GM20431 (cell line): ENCODE measurements at regions not wholly inside any gene's neighbourhood (a gene's known extent, or its start where the extent isn't known, plus 50 kb on each side); places are given as distances from the start of the nearest gene placed in this dataset.

Experiments
- in situ Hi-C: fragments of 300-500 bp; cut with MseI, MboI; formaldehyde crosslinking; loops from one replicate; pipeline ENCODE4 v1.15.0; 2020; ENCODE audit warnings: low sequenced_read_pairs; ENCODE audit not compliant: unreplicated experiment

DNA sequence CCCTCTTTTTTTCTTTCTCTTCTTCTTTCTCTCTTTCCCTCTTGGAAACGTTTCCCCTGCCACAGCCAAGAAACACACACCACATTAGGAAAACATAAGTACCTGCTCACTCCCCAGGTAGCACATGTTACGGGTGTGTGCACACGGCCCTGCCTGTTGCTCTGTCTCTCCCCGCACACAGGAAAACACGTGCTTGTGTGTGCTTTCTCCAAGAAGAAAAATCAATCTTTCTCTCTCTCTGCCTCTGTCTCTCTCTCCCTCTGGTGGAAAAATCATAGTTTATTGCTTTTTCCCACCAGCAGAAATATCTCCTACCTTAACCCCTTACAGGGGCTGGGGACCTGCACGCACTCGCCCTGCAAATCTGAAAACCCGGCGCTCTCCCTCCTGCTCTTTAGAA, 102.3 kb downstream of the EDN3 start:
- in situ Hi-C loops: no loop called here

DNA sequence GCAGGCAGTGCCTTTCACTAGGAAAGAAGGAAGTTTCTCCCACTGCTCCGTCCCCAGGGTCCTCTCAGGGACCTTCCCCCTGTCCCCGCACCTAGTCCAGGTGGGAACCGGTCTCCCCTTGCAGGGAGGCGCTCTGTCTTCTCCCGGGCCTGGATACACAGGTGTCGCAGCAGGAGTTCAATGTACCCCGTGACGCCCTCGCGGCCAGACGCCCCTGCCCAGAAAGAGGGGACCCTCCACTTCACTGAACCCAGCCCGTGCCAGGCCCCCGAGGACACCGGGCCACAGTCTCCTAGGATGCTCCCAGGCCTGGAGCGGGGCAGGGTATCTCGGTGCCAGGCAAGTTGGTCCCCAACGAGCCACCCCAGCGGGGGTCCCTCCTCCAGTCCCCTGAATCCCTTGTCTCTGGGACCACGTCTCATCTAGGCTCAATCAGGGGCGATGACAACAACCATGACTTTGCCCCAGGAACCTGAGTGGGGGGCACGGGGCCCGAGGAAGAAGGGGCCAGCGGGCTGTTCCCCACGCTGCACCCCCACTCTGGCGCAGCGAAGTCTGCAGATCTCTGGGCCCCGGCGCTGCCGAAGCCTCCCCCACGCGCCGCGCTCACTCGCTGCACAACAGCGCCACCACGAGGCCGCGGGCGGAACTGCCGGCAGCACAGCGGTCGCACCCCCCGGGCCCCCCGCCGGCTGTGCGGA, 103.0 kb downstream of the EDN3 start:
- in situ Hi-C loops: no loop called here

DNA sequence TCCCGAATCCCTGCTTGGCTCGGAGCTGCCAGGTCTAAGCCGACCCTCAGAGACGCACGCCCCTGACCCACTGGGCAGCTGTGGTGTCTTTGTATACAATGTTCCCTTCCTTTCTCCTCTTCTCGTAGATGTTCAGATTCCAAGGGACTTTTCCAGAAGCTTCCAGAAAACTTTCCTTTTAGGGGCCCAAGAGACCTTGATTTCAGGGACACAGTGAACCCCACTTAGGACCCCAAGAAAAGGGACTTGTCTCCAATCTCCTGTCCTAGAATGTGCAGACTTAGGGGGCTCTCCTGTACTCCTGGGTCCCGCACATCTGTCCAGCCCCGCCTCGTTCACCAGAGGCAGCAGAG, 103.5 kb downstream of the EDN3 start:
- in situ Hi-C loops: no loop called here

DNA sequence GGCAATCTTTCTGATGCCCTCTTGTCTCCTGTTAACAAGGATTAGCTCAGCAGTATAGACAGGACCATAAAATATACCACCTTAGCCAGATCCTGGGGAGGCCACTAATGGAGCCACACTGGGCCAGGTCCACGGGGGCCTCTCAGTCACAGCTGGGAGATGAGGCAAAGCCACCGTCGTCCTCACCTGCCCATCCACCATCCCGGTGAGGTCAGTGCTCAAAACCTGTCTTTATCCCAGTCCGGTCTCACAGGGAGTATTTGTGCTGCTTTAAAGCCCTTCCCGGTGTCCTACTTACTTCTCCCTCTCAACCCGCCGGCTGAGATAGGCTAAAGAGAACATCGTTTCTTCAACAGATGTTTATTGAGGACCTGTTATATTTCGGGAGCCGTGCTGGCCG, 104.3 kb downstream of the EDN3 start:
- in situ Hi-C loops: no loop called here

DNA sequence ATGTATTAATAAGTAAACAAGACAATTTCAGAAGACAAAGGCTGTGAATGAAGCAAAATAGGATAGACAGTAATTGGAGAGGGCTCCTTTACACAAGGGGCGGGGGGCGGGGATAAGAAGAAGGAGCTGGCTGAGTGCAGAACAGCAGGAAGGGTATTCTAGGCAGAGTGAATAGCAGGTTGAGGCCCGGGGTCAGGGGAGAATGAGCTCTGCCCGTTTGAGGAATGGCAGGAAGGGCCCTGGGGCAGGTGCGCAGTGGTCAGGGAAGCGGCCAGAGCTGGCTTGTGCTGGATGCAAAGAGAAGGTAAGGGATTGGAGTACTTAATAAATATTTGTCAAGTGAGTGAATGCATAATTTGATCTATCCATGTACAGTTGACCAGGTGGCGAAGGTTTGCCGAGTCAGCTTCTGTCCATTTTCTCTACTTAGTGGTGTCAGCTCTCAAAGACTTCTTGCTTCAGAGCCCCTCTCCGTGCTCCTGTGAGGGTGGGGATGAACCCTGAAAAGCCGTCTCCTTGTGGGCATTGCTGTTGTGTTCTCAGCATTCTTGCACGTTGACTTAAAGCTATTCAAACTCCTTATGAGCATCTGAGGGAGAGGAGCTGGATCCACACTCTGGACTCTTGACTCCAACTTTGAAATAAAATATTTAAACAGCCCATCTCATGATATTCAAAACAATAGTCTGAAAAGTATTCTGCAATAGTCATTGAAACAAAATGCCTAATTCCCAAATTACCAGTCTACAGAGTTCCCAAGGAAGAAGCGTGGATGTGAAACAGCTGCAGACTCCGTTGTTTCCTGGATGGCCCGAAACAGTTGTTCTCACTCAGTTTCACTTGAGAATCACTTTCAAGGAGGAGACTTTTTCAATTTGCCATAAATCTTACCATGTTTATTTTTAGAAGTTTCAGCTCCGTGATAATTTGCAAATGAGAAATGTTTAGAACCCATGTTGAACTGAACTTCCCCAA, 105.1 kb downstream of the EDN3 start:
- in situ Hi-C loops: no loop called here

DNA sequence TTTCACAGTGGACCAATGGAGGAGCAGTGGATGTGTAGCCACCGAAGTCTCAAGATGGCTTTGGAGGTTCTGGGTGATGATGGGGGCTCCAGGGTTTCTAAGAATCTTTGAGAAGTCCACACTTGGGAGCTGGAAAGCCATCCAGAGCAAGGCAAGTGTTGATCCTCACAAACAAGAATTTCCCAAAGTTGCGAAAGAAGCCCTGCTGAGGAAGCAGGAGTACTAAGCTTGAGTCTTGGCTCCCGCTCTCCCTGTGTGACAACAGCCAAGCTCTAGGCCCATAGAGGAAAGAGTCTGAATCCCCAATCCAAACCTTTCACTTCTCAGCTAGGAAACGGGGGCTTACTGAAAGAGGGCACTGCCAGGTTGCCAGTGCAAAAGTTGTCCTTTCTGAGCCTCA, 106.0 kb downstream of the EDN3 start:
- in situ Hi-C loops: no loop called here

DNA sequence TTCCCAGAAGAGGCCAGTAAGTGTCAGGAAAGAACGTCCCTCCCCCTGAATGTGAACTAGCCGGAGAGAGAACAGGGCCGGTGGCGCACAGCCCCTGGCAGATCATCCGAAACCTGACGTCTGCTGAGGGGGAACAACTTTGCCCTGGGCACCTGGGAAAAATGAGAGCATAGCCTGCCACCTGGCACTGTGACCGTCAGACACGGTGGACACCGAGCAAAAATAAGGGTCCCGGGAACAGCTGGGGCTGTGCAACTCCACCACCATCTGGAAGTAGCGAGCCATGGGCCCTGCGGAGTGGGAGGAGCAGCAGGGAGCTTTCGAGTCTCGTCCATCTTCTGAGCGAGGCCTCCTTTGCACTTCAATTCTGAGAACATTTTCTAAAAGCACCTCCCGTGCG, 110.8 kb downstream of the EDN3 start:
- in situ Hi-C loops: no loop called here

DNA sequence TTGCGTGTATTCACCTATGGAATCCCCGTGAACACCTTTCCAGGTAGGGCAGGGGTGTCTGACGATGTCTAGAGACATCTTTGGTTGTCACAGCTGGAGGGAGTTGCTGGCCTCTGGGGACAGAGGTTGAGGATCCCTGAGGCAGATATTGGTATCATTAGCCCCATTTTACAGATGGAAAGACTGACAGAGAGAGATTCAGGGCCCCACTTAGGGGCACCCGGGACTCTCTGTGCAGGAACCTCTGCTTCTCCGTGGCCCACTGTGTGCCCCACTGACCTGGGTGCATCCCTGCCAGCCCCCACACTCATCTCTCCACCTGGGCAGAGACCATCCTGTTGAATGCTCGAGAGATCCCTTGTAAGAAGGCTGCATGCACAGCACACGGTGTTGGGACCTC, 111.2 kb downstream of the EDN3 start:
- in situ Hi-C loops: no loop called here

DNA sequence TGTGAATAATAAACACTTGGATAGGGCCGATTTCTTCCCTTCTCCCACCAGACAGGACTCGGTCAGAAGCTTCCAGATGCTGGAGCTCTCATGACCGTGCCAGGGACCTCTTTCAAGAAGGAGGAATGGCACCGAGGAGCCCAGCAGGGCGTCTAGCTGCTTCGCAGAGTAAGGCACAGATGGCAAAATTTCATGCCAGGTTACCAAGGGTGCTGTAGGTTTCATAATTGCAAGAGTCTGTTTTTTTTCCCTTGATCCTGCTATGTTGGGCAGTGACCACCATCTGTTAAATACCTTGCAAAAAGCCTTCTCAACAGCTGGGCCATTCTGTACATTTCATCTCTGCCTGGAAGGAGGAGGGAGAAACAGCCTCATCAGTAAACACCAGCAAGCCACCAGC, 111.8 kb downstream of the EDN3 start:
- in situ Hi-C loops: no loop called here

DNA sequence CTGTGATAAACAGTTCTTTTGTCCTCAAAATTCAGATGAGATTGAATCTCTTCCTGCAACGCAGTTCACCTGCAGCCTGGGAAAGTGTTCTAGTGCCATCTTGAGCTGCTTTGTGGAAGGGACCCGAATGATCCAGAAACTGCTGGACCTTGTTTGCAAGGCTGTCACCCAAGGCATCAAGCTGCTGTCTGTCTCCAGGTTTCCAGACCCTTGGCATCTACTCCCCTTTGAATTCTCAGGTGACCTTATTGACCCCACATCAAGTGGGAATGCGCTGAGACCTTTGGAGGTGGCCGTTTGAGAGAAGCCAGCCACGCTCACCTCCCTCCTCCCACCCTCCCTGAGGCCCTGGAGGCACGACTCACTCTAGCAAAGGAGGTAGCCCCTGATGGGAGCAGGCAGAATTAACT, 112.5 kb downstream of the EDN3 start:
- in situ Hi-C loops: no loop called here

DNA sequence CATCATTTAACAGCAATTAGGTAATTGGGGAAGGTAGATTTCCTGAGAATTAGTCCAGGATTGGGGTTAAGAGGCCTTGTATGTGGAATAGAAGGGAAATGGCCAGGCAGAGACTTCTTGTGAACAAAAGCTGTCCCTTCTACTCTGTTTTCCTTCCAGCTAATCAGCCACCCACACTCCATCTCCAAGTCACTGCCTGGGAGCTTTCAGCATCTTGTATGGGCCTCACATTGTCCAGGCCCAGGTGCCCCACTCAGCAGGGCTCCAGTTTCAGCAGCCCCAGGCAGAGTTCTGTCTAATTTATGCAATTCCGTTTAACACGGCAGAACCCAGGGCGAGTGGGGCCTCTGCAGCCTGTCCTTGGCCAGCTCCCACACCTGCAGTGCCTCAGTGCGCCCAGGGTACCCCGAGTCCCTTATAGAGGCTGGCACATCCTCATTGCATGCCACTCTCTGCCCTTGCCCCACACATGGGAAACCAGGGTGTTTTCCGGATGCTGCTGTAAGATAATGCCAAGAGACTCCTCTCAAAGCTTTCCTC, 113.0 kb downstream of the EDN3 start:
- in situ Hi-C loops: no loop called here

DNA sequence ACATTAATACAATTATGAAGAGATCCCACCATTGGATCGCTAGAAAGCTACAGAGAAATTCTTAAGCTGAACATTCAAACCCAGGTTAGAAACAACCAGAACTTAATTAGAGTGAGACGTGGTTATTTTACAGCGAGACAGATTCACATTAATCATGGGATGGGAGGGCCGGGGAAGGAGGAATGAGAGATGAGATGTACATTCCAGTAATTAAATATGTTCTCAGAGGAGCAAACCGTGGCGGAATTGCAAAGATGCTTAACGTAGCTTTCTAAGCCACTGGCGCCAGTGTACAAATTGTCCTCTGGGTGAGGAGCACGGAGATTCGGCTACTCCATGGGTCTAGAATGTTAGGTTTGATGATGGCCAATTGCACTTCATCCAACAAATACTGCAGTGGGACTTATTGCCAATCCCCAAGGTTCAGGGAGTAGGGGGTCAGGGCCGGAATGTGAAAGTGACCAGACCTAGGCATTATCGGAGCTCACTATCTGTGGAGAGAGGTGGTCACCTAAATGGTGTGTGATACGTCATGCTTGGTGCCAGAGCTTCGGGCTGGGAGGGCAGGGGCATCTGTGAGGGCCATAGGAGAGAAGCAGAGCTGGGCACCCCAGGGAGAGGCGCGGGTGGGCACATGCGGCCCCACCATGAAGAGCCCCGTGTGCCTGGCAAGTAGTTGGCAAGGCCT, 114.7 kb downstream of the EDN3 start:
- in situ Hi-C loops: no loop called here

DNA sequence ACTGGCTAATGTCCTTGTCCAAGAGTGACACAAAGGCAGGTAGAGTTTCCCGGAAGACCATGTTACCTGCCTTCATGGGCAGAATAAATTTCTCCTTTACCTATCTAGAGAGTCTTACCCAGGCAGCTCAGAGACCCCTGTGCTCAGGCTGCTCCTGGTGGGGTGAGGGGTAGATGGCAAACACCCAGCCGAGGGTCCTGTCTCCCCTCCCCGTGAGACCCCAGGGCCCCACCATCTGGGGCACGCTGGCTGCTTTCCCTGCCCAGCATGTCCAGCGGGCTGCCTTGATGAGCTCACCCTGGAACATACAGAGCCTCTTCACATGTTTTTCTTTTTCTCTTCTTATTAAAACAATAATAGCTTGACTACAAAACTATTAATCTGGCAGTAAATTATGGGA, 116.5 kb downstream of the EDN3 start:
- in situ Hi-C loops: no loop called here

DNA sequence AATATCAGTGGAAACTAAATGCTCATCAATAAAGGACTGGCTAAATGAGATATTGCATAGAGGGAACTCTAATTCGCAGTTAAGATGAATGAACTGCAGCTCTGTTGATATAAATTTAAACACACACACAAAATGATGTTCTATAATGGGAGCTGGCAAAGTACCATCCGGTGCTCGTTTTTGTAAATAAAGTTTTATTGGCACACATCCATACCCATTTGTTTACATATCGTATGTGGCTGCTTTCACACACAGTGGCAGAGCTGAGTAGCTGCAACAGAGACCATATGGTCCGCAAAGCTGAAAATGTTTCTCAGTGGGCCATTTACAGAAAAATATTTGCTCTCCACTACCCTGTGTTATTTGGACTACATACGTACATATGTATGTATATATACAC, 120.7 kb downstream of the EDN3 start:
- in situ Hi-C loops: no loop called here

DNA sequence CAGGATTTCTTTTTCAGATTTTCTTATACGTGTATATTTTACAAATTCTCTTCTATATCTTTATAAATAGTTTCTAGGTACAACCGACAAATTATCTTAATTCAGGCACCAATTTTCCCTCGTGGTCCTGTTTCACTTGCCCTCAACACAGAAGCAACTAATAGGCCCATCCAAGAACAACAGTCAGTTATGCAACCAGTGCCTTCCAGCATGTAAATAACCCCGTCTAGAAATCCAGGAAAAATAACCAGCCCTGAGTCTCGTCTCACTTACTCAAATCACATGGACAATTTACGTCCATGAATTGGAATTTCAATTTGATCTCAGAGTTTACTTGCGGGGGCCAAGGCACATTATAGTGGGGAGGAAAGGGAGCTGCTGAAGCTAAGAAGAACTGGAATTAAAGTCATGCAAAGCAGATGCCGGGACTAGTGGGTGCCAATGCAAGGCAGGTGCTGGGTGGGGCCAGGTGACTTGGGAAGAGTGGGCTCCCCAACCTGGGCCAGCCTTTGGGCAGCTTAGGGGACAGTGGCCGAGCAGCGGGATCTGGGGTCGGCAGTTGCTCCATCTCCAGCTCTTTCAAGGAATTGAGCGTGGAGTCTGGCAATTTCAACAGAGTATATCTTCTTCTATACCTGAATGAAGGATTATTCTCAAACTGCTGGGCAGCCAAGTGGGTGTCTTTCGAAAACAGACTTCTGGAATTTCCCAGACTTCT, 121.7 kb downstream of the EDN3 start:
- in situ Hi-C loops: no loop called here

DNA sequence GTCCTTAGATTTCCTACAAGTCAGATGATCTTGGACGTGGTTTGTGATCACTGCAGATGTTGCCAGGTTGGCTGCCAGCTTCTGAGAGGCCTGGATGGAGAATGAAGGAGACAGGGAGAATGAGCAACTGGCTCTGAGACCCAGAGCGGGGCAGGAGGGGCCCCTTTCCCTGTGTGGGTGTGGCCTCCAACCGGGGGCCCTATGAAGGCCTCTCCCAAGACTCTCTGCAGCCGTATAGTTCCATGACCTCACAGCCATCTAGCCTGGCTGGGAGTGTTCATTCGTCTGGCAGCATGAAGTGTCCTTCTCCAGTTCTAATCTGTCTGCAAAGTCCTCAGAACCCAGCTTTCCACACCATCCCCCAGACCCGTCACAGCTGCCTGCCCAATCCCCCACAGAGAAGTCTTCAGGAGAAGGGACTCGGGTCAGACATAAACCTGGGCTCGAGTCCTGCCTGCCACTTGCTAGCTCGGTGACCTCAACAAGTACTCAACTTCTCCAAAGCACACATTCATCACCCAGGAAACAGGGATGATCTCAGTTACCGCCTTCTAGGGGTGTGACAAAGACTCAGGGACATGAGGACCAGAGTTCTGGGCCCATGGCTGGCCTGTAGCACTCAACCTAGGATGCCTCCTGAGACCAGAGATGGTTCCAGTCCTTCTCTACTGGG, 122.6 kb downstream of the EDN3 start:
- in situ Hi-C loops: no loop called here

DNA sequence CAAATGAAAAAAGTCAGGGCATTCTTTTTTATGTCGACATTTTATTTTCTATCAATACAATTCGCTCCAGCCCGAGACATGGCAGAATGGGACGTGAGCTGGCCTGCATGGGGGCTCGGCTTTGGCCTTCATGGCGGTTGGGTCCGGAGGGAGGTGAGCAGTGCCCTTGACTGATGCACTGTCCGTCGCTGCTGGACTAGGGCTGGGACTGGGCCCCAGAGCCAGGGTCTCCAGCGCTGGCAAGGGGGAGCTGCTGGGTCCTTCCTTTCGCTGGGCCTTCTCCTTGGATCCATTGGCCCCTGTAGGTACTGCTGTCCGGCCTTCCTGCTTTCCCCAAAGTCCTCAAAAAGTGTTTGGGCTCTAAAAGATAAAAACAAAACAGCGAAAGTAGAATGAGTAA, 124.6 kb downstream of the EDN3 start:
- in situ Hi-C loops: no loop called here

DNA sequence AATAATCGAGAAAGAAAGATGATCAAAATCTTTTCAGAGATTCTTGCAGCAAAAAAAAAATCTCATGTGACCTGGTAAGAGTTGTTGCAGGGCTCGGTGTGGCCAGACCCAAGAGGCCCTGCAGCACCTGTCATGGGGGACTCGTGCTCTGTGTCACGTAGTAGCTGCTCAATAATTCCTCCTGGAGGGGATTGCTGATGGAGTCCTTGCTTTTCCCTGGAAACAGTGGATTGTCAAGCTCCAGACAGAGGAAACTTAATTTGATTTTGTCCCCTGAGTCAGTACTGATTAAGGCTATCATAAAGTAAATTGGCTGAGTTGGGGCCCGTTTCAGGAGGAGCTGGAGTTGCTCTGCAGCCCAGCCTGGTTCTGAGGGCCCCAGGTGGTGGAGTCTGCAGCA, 125.2 kb downstream of the EDN3 start:
- in situ Hi-C loops: no loop called here

DNA sequence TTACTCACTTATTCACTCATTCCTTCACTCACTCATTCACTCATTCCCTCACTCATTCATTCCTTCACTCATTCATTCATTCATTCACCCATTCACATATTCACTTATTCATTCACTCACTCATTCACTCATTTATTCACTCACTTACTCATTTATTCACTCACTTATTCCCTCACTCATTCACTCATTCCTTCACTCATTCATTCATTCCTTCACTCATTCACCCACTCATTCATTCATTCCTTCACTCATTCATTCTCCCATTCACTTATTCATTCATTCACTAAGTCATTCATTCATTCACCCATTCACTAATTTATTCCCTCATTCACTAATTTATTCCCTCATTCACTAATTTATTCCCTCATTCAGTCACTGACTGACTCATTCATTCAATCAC, 127.6 kb downstream of the EDN3 start:
- in situ Hi-C loops: no loop called here
